HepG2 (cell line): ENCODE measurements at regions not wholly inside any gene's neighbourhood (a gene's known extent, or its start where the extent isn't known, plus 50 kb on each side); places are given as distances from the start of the nearest gene placed in this dataset.

Experiments
- AKAP8 ChIP-seq: sonication (generic); formaldehyde crosslinking; IDR thresholded peaks from 2 replicates; pipeline ENCODE4 v1.5.1; 2020; ENCODE audit warnings: mild to moderate bottlenecking, missing genetic modification reagents
- GLI4 ChIP-seq: sonication (generic); formaldehyde crosslinking; IDR thresholded peaks from 2 replicates; pipeline ENCODE4 v1.5.1; 2020; ENCODE audit warnings: missing genetic modification reagents, mild to moderate bottlenecking, moderate library complexity, borderline replicate concordance
- HNF4G ChIP-seq, 2 experiments: sonication (generic) in 1 of 2; formaldehyde crosslinking in 1 of 2; IDR thresholded peaks; 2 replicates each; pipeline versions ENCODE4 v1.4.0 to v1.6.1; 2011 to 2020; ENCODE audit warnings: borderline replicate concordance in 2 of 2, low read depth in 2 of 2, mild to moderate bottlenecking in 2 of 2, low read length in 1 of 2, missing genetic modification reagents in 1 of 2, moderate library complexity in 1 of 2
- MAFF ChIP-seq: IDR thresholded peaks from 2 replicates; pipeline ENCODE4 v1.6.1; 2011; ENCODE audit warnings: low read depth, low read length, improper control_type of control experiment
- MXD4 ChIP-seq: IDR thresholded peaks from 2 replicates; pipeline ENCODE4 v1.6.1; 2016; ENCODE audit warnings: mild to moderate bottlenecking, missing biosample characterization, missing genetic modification reagents
- NCOA2 ChIP-seq: sonication (generic); formaldehyde crosslinking; IDR thresholded peaks from 2 replicates; pipeline ENCODE4 v1.8.0; 2022; ENCODE audit warnings: inconsistent platforms
- NFYB ChIP-seq: sonication (generic); formaldehyde crosslinking; IDR thresholded peaks from 2 replicates; pipeline ENCODE4 v1.4.0; 2020; ENCODE audit warnings: missing genetic modification reagents
- PCBP1 ChIP-seq: fragments of 200-400 bp; formaldehyde crosslinking; IDR thresholded peaks from 2 replicates; pipeline ENCODE4 v1.6.1; 2017; ENCODE audit warnings: mild to moderate bottlenecking, low read depth, low read length, borderline replicate concordance
- ZNF282 ChIP-seq: fragments of 450-650 bp; IDR thresholded peaks from 2 replicates; pipeline ENCODE4 v1.6.1; 2018; ENCODE audit not compliant: partially characterized antibody
- ZNF292 ChIP-seq: sonication (generic); formaldehyde crosslinking; IDR thresholded peaks from 2 replicates; pipeline ENCODE4 v1.8.1; 2022; ENCODE audit warnings: mild to moderate bottlenecking, low read depth, missing genetic modification reagents, borderline replicate concordance
- TF ChIP-seq, protein P1 (sequence below): sonication (generic); formaldehyde crosslinking; IDR thresholded peaks from 2 replicates; pipeline ENCODE4 v1.8.1; 2023; ENCODE audit warnings: missing genetic modification reagents, mild to moderate bottlenecking, borderline replicate concordance
- TF ChIP-seq, protein P2 (sequence below): sonication (generic); formaldehyde crosslinking; IDR thresholded peaks from 2 replicates; pipeline ENCODE4 v1.5.0; 2020; ENCODE audit warnings: mild to moderate bottlenecking, missing genetic modification reagents, borderline replicate concordance
- TF ChIP-seq, protein P3 (sequence below): sonication (generic); formaldehyde crosslinking; IDR thresholded peaks from 2 replicates; pipeline ENCODE4 v1.4.0; 2020; ENCODE audit warnings: missing genetic modification reagents, mild to moderate bottlenecking, borderline replicate concordance
- TF ChIP-seq, protein P4 (sequence below): IDR thresholded peaks from 2 replicates; pipeline ENCODE4 v1.6.1; 2016; ENCODE audit warnings: mild to moderate bottlenecking, missing biosample characterization, missing genetic modification reagents
- TF ChIP-seq, protein P5 (sequence below): fragments of 450-650 bp; IDR thresholded peaks from 2 replicates; pipeline ENCODE4 v1.6.1; 2017
- TF ChIP-seq, protein P6 (sequence below): sonication (generic); formaldehyde crosslinking; IDR thresholded peaks from 2 replicates; pipeline ENCODE4 v1.8.0; 2023; ENCODE audit warnings: mild to moderate bottlenecking, missing genetic modification reagents
- TF ChIP-seq, protein P7 (sequence below): sonication (generic); formaldehyde crosslinking; IDR thresholded peaks from 2 replicates; pipeline ENCODE4 v1.4.0; 2020; ENCODE audit warnings: missing genetic modification reagents
- TF ChIP-seq, protein P8 (sequence below): IDR thresholded peaks from 2 replicates; pipeline ENCODE4 v1.6.1; 2016; ENCODE audit warnings: missing compliant biosample characterization, missing genetic modification reagents, borderline replicate concordance

DNA sequence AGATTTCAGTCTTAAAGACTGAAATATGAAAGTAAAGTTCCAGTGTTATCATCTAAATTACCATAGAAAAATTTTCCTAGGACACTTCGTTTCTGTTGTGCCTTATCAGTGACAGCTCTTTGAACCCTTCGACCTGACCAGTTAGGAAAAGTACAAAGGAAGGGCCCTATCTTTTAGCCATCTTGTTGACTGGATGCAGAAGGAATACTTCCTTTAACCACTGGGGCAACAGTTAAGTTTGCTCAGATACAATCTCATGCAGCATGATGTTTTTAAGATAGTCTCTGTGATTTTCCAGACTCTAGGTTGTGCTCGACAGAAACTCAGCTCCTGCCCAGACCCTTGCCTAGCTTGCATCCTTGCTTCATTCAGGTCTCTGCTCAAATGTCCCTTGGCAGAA, 210.5 kb upstream of the RPS6KA3 start (continued):
- TF ChIP-seq, protein P1, sequence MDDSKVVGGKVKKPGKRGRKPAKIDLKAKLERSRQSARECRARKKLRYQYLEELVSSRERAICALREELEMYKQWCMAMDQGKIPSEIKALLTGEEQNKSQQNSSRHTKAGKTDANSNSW, result no peak
- TF ChIP-seq, protein P2, sequence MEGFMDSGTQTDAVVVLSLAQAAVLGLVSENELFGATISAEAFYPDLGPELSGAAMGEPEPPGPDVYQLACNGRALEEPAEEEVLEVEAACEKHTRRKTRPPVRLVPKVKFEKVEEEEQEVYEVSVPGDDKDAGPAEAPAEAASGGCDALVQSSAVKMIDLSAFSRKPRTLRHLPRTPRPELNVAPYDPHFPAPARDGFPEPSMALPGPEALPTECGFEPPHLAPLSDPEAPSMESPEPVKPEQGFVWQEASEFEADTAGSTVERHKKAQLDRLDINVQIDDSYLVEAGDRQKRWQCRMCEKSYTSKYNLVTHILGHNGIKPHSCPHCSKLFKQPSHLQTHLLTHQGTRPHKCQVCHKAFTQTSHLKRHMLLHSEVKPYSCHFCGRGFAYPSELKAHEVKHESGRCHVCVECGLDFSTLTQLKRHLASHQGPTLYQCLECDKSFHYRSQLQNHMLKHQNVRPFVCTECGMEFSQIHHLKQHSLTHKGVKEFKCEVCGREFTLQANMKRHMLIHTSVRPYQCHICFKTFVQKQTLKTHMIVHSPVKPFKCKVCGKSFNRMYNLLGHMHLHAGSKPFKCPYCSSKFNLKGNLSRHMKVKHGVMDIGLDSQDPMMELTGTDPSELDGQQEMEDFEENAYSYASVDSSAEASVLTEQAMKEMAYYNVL (CRISPR knock-in tag), result peak; percentile 33; the same call in 1 of the 2 replicates
- TF ChIP-seq NFYB (no peak), PCBP1 (no peak), ZNF282 (no peak), HNF4G (IDR thresholded peaks at IDR 0.05; ENCODE audit: borderline replicate concordance, low read depth, low read length) (peak; percentile 48; the same call in 1 of the 2 replicates), HNF4G (CRISPR knock-in tag; IDR thresholded peaks at IDR 0.05; ENCODE audit: borderline replicate concordance, low read depth) (no peak), NCOA2 (CRISPR knock-in tag) (peak; percentile 93), MXD4 (no peak), GLI4 (no peak), ZNF292 (CRISPR knock-in tag) (no peak), MAFF (no peak), AKAP8 (CRISPR knock-in tag) (no peak)
- TF ChIP-seq, protein P3, sequence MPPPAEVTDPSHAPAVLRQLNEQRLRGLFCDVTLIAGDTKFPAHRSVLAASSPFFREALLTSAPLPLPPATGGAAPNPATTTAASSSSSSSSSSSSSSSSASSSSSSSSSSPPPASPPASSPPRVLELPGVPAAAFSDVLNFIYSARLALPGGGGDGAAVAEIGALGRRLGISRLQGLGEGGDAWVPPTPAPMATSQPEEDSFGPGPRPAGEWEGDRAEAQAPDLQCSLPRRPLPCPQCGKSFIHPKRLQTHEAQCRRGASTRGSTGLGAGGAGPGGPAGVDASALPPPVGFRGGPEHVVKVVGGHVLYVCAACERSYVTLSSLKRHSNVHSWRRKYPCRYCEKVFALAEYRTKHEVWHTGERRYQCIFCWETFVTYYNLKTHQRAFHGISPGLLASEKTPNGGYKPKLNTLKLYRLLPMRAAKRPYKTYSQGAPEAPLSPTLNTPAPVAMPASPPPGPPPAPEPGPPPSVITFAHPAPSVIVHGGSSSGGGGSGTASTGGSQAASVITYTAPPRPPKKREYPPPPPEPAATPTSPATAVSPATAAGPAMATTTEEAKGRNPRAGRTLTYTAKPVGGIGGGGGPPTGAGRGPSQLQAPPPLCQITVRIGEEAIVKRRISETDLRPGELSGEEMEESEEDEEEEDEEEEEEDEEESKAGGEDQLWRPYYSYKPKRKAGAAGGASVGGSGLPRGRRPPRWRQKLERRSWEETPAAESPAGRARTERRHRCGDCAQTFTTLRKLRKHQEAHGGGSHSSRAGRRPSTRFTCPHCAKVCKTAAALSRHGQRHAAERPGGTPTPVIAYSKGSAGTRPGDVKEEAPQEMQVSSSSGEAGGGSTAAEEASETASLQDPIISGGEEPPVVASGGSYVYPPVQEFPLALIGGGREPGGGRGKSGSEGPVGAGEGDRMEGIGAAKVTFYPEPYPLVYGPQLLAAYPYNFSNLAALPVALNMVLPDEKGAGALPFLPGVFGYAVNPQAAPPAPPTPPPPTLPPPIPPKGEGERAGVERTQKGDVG (CRISPR knock-in tag), result no peak
- TF ChIP-seq, protein P4, sequence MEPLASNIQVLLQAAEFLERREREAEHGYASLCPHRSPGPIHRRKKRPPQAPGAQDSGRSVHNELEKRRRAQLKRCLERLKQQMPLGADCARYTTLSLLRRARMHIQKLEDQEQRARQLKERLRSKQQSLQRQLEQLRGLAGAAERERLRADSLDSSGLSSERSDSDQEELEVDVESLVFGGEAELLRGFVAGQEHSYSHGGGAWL, result no peak
- TF ChIP-seq, protein P5, sequence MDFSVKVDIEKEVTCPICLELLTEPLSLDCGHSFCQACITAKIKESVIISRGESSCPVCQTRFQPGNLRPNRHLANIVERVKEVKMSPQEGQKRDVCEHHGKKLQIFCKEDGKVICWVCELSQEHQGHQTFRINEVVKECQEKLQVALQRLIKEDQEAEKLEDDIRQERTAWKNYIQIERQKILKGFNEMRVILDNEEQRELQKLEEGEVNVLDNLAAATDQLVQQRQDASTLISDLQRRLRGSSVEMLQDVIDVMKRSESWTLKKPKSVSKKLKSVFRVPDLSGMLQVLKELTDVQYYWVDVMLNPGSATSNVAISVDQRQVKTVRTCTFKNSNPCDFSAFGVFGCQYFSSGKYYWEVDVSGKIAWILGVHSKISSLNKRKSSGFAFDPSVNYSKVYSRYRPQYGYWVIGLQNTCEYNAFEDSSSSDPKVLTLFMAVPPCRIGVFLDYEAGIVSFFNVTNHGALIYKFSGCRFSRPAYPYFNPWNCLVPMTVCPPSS, result no peak
- TF ChIP-seq, protein P6, sequence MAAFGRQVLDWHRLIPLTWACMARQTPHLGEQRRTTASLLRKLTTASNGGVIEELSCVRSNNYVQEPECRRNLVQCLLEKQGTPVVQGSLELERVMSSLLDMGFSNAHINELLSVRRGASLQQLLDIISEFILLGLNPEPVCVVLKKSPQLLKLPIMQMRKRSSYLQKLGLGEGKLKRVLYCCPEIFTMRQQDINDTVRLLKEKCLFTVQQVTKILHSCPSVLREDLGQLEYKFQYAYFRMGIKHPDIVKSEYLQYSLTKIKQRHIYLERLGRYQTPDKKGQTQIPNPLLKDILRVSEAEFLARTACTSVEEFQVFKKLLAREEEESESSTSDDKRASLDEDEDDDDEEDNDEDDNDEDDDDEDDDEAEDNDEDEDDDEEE (CRISPR knock-in tag), result no peak
- TF ChIP-seq, protein P7, sequence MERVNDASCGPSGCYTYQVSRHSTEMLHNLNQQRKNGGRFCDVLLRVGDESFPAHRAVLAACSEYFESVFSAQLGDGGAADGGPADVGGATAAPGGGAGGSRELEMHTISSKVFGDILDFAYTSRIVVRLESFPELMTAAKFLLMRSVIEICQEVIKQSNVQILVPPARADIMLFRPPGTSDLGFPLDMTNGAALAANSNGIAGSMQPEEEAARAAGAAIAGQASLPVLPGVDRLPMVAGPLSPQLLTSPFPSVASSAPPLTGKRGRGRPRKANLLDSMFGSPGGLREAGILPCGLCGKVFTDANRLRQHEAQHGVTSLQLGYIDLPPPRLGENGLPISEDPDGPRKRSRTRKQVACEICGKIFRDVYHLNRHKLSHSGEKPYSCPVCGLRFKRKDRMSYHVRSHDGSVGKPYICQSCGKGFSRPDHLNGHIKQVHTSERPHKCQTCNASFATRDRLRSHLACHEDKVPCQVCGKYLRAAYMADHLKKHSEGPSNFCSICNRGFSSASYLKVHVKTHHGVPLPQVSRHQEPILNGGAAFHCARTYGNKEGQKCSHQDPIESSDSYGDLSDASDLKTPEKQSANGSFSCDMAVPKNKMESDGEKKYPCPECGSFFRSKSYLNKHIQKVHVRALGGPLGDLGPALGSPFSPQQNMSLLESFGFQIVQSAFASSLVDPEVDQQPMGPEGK (CRISPR knock-in tag), result 0 out of 2 replicates have a peak, but pooled peaks have one; percentile 27
- TF ChIP-seq, protein P8, sequence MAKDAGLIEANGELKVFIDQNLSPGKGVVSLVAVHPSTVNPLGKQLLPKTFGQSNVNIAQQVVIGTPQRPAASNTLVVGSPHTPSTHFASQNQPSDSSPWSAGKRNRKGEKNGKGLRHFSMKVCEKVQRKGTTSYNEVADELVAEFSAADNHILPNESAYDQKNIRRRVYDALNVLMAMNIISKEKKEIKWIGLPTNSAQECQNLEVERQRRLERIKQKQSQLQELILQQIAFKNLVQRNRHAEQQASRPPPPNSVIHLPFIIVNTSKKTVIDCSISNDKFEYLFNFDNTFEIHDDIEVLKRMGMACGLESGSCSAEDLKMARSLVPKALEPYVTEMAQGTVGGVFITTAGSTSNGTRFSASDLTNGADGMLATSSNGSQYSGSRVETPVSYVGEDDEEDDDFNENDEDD, result no peak
